CMK (cell line): ENCODE measurements at regions not wholly inside any gene's neighbourhood (a gene's known extent, or its start where the extent isn't known, plus 50 kb on each side); places are given as distances from the start of the nearest gene placed in this dataset.

ENCODE experiments used
- DNase-seq: peaks from one replicate; pipeline ENCODE4 v3.0.0-alpha.2; 2010; ENCODE audit warnings: low read depth

- no peak for DNase-seq
These were observed 235.7 kb downstream of the HTR1A start for GRCh38 chr5:63726496-63726895.

GRCh38 chr5:63719147-63719546, 243.1 kb downstream of the HTR1A start:
- DNase-seq: no peak

- DNase-seq: no peak
These were observed 262.0 kb downstream of the HTR1A start for GRCh38 chr5:63700241-63700640.

- no peak for DNase-seq
These were observed 264.4 kb downstream of the HTR1A start for GRCh38 chr5:63697811-63698210.

- no peak for DNase-seq
These were observed 271.7 kb downstream of the HTR1A start for GRCh38 chr5:63690546-63690945.

- DNase-seq: no peak
These were observed 274.3 kb downstream of the HTR1A start for GRCh38 chr5:63687854-63688516.

- no peak for DNase-seq
These were observed 275.3 kb downstream of the HTR1A start for GRCh38 chr5:63686938-63687337.

GRCh38 chr5:63686181-63686580, 276.1 kb downstream of the HTR1A start:
- DNase-seq: peak; percentile 5

- no peak for DNase-seq
These were observed 276.8 kb downstream of the HTR1A start for GRCh38 chr5:63685454-63685853.

GRCh38 chr5:63674881-63675280, 287.4 kb downstream of the HTR1A start:
- no peak for DNase-seq

GRCh38 chr5:63655043-63655442, 307.2 kb downstream of the HTR1A start:
- DNase-seq: no peak

- no peak for DNase-seq
These were observed 311.7 kb downstream of the HTR1A start for GRCh38 chr5:63650581-63650980.

GRCh38 chr5:63648376-63648775, 313.9 kb downstream of the HTR1A start:
- no peak for DNase-seq

- no peak for DNase-seq
These were observed 332.2 kb downstream of the HTR1A start for GRCh38 chr5:63629951-63630630.

- no peak for DNase-seq
These were observed 348.8 kb downstream of the HTR1A start for GRCh38 chr5:63613442-63613841.

GRCh38 chr5:63603996-63604395, 358.2 kb downstream of the HTR1A start:
- DNase-seq: no peak

- no peak for DNase-seq
These were observed 359.3 kb downstream of the HTR1A start for GRCh38 chr5:63602971-63603370.

GRCh38 chr5:63596254-63596653, 366.0 kb downstream of the HTR1A start:
- DNase-seq: no peak

- DNase-seq: no peak
These were observed 388.9 kb downstream of the HTR1A start for GRCh38 chr5:63573380-63573779.

GRCh38 chr5:63572740-63573139, 389.5 kb downstream of the HTR1A start:
- no peak for DNase-seq

- DNase-seq: no peak
These were observed 391.5 kb downstream of the HTR1A start for GRCh38 chr5:63570752-63571151.

GRCh38 chr5:63564789-63565188, 397.5 kb downstream of the HTR1A start:
- no peak for DNase-seq

GRCh38 chr5:63563008-63563917, 399.0 kb downstream of the HTR1A start:
- DNase-seq: no peak
